ENCODE measurements at regions not wholly inside any gene's neighbourhood (a gene's known extent, or its start where the extent isn't known, plus 50 kb on each side); places are given as distances from the start of the nearest gene placed in this dataset.

DNA sequence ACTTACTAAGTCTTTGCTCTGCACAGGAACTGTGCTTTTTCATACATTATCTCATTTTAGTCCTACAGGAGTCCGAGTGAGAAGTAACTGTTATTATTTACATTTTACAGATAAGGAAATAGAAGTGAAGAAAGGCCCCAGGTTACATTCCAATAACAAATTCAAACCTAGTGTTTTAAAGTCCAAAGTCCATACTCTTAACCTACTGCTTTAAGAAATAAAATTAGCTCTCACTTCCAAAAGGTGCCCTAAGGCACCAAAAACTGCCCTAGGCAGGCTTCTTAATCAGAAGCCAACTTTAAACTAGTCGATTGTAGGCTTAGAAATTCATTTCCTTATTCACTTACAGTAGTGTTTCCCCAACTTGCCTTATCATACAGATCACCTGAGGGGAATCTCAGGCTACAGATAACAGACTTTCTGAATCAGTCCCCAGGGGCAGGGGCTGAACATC, 555.9 kb downstream of the DIAPH3 start:
- TF ChIP-seq CTCF (conservative IDR thresholded peaks at IDR 0.05; ENCODE audit: low read depth, low read length) (no peak), EZH2 (IDR thresholded peaks at IDR 0.05; ENCODE audit: borderline replicate concordance, low read depth, low read length, poor library complexity, severe bottlenecking) (no peak)

Data from A673 (cell line).